ENCODE measurements at regions not wholly inside any gene's neighbourhood (a gene's known extent, or its start where the extent isn't known, plus 50 kb on each side); places are given as distances from the start of the nearest gene placed in this dataset.

DNA sequence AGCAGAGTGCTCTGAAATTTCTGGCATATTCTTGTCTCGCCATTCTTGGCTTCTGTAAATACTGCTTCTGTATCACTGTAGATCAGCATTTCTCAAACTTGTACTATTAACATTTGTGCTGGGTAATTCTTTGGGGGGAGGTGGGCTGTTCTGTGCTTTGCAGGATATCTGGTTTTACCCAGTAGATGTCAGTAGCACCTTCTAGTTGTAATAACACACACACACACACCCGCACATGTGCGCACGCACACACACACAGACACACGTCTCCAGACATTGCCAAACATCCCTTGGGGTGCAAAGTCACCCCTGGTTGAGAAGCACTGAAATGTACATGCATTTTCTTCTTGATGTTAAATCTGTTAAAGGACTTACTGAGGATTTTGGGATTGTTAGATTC lies 304.1 kb downstream of the MAT2B start:
- H3K27me3 ChIP-seq: no peaks in the 10 kb centered on the region
- peaks cover 3% of the 10 kb centered on the region for H3K4me1 ChIP-seq (ENCODE audit: low read depth)
- TF ChIP-seq, protein P1, sequence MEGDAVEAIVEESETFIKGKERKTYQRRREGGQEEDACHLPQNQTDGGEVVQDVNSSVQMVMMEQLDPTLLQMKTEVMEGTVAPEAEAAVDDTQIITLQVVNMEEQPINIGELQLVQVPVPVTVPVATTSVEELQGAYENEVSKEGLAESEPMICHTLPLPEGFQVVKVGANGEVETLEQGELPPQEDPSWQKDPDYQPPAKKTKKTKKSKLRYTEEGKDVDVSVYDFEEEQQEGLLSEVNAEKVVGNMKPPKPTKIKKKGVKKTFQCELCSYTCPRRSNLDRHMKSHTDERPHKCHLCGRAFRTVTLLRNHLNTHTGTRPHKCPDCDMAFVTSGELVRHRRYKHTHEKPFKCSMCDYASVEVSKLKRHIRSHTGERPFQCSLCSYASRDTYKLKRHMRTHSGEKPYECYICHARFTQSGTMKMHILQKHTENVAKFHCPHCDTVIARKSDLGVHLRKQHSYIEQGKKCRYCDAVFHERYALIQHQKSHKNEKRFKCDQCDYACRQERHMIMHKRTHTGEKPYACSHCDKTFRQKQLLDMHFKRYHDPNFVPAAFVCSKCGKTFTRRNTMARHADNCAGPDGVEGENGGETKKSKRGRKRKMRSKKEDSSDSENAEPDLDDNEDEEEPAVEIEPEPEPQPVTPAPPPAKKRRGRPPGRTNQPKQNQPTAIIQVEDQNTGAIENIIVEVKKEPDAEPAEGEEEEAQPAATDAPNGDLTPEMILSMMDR (IDR thresholded peaks at IDR 0.05; ENCODE audit: low read depth, low read length): peak; percentile 15
- no peaks in the 10 kb centered on the region for H3K9me3 ChIP-seq (ENCODE audit: low read depth)
- DNase-seq (ENCODE audit: low read depth in 1 of 2, low spot score in 1 of 2): peak in 1 of 2 donors; percentile 42
- H3K27ac ChIP-seq: no peak overlapping the region
- no peak overlapping the region for H3K4me3 ChIP-seq
- H3K36me3 ChIP-seq: no peaks in the 10 kb centered on the region

GRCh38 chr5:163813900-163814299 lies 308.5 kb downstream of the MAT2B start:
- TF ChIP-seq, protein P1 (IDR thresholded peaks at IDR 0.05; ENCODE audit: low read depth, low read length): no peak
- H3K9me3 ChIP-seq (ENCODE audit: low read depth): no peaks in the 10 kb centered on the region
- no peak for DNase-seq (ENCODE audit: low read depth in 1 of 2, low spot score in 1 of 2)
- H3K4me3 ChIP-seq: no peak overlapping the region
- H3K4me1 ChIP-seq (ENCODE audit: low read depth): peaks cover 3% of the 10 kb centered on the region
- H3K36me3 ChIP-seq: no peaks in the 10 kb centered on the region
- no peak overlapping the region for H3K27ac ChIP-seq
- no peaks in the 10 kb centered on the region for H3K27me3 ChIP-seq

GRCh38 chr5:163815240-163815791 lies 309.9 kb downstream of the MAT2B start:
- no peak overlapping the region for H3K27ac ChIP-seq
- H3K27me3 ChIP-seq: no peaks in the 10 kb centered on the region
- peak in 1 of 2 donors; percentile 45 for DNase-seq (ENCODE audit: low read depth in 1 of 2, low spot score in 1 of 2)
- TF ChIP-seq, protein P1 (IDR thresholded peaks at IDR 0.05; ENCODE audit: low read depth, low read length): no peak
- H3K36me3 ChIP-seq: no peaks in the 10 kb centered on the region
- H3K9me3 ChIP-seq (ENCODE audit: low read depth): no peaks in the 10 kb centered on the region
- no peak overlapping the region for H3K4me3 ChIP-seq
- H3K4me1 ChIP-seq (ENCODE audit: low read depth): no peaks in the 10 kb centered on the region

GRCh38 chr5:163821142-163821541 lies 315.7 kb downstream of the MAT2B start:
- no peak for DNase-seq (ENCODE audit: low read depth in 1 of 2, low spot score in 1 of 2)

DNA sequence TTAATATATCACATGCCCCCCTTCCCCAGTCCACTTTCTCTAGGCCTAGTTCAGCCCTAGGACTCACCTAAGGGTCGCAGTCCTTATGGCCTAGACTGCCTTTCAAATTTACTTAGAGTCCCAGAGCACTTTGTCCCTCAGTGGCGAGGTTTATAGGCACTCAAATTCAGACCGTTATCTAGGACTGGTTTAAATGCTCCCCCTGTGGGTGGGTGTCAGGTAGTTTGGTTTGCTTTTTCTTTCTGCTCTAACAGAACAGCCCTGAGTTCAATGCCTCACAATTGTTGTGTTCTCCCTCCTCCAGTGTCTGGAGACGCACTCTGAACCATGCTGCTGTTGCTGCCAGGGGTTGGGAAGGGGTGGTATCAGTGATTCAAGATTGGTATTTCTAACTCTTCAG lies 317.1 kb downstream of the MAT2B start:
- DNase-seq (ENCODE audit: low read depth in 1 of 2, low spot score in 1 of 2): no peak
- H3K27me3 ChIP-seq: no peaks in the 10 kb centered on the region
- no peak overlapping the region for H3K27ac ChIP-seq
- no peaks in the 10 kb centered on the region for H3K9me3 ChIP-seq (ENCODE audit: low read depth)
- H3K4me1 ChIP-seq (ENCODE audit: low read depth): no peaks in the 10 kb centered on the region
- H3K4me3 ChIP-seq: no peak overlapping the region
- TF ChIP-seq, protein P1 (IDR thresholded peaks at IDR 0.05; ENCODE audit: low read depth, low read length): no peak
- no peaks in the 10 kb centered on the region for H3K36me3 ChIP-seq

More at GRCh38 chr5:163821142-163821541, 315.7 kb downstream of the MAT2B start:
- Histone ChIP-seq H3K4me3 (no peak overlapping the region), H3K36me3 (no peaks in the 10 kb centered on the region), H3K4me1 (ENCODE audit: low read depth) (no peaks in the 10 kb centered on the region), H3K27me3 (no peaks in the 10 kb centered on the region), H3K9me3 (ENCODE audit: low read depth) (no peaks in the 10 kb centered on the region), H3K27ac (no peak overlapping the region)
- TF ChIP-seq, protein P1 (IDR thresholded peaks at IDR 0.05; ENCODE audit: low read depth, low read length): no peak

Data from cardiac muscle cell (in vitro differentiated cells and primary cell).